ENCODE measurements at regions not wholly inside any gene's neighbourhood (a gene's known extent, or its start where the extent isn't known, plus 50 kb on each side); places are given as distances from the start of the nearest gene placed in this dataset.
"Not testable (repeated sequence)": the region's sequence is repeated elsewhere in the genome, so short reads cannot be mapped to it uniquely, and the experiment has no call there.

DNA sequence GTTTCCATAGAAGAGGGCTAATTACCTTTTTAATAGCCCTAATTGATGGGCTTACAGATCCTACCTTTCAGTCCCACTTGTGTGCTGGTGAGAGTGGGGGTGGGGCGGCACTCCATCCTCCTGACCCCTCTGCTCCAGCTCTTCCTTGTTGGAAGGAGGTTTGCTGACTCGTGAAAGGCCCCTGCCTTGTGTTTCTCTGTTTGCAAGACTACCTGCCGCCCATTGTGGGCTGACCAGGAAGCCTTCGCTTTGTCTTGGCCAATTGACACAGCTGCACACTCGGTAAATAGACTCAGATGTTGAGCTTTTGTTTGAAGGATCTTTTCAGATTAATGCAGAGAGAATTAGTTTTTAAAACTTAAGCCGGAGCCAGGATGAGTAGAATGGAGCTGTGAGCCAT, 197.3 kb upstream of the HES1 start:
- no peak for DNase-seq

- no peak for DNase-seq
These were observed 196.4 kb upstream of the HES1 start for GRCh38 chr3:193939527-193939926.

DNA sequence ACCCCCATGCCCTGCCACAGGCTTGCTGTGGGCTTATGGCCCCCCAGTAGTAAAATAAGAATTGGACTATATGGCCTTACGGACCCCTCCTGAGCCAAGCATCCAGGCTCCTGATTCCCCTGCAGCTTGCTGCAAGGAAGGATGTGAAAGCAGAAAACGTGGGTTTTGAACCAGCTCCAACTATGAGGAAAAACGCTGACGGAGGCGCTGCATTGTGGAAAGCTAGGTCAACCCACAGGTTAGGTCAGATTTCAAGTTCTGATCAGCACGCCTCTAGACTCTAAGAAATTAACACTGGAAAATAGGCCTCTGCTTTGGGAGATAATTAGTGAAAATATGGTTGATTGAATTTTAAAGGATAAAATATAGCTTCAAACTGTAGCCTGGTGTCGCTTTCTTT, 195.4 kb upstream of the HES1 start:
- no peak for DNase-seq

- no peak for DNase-seq
These were observed 194.5 kb upstream of the HES1 start for GRCh38 chr3:193941486-193941885.

DNA sequence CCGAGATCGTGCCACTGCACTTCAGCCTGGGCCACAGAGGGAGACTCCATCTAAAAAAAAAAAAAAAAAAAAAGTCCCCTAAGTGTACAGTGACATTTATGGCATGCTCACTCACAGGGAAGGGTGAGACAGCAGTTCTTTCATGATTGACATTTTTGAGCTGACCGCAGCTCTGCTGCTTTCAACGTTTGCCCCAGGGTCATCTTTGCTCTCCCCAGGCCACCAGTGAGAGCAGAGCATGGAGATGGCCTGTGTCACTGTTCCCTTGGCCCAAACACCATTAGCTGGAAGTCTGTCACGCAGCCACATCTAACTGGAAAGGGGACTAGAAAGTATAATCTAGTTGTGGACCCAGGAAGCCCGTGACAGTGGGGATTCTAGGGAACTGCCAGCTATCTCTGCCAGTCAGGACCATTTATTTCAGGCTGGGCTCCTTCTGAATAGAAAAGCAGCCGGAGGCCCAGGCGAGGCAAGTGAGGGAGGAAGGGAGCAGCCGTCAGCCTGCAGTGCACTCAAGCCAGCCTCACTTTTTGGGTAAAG, 193.4 kb upstream of the HES1 start:
- no peak for DNase-seq

DNA sequence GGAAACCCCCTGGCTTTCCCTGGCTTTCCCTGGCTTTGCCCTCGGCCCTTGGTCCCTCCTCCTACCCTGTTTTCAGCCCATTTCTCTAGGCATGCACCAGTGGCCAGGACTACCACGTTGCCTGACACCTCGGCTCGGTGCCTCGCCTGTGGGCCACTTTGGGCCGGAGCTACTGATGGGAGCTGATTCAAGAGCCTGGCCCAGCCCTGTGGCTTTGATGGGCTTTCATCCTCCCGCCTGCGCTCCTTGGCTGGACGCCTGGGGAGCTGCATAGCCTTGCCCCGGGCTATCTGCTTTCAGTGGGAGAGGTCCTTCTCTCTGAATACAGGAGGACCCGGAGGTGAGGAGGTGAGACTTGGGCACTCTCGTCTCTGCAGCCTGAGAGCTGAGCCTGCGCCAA, 192.7 kb upstream of the HES1 start:
- no peak for DNase-seq

- no peak for DNase-seq
These were observed 192.0 kb upstream of the HES1 start for GRCh38 chr3:193943851-193944517.

GRCh38 chr3:193944518-193944884, 191.4 kb upstream of the HES1 start:
- no peak for DNase-seq

DNA sequence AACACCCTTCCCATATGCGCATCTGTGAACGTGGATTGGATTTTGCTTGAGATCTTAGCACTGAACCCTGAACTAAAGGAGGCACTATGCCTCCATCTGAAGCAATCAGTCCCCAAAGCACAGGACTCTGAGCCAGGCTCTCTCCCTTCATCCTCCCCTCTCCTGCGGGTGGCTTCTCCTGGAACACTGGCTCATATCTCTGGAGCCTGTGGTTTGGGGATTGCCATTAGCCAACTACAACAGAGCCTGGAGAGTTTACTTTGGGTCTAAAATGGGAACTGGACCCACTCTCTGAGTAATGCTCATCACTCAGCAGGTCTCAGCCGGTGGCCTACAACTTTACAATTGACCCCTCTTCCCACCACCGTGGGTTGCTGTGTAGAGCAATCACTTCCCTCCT, 190.8 kb upstream of the HES1 start:
- no peak for DNase-seq

- no peak for DNase-seq
These were observed 189.0 kb upstream of the HES1 start for GRCh38 chr3:193946945-193947344.

DNA sequence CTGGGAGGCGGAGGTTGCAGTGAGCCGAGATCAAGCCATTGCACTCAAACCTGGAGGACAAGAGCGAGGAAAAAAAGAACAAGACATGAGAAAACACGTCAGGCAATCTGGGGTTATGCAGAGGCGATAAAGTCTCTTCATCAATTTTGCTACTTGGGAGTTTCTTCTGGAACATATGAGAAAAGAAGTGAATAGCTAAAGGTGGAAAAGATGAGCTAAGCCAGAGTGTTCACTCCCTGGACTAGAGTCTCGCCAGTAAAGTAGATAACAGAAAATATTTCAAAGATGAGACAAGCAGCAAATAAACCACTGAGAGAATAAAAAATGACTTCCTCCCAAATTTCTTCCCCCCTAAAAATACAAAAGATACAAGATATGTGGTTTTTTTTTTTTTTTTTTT, 188.4 kb upstream of the HES1 start:
- DNase-seq, result no peak

- DNase-seq, result no peak
These were observed 187.5 kb upstream of the HES1 start for GRCh38 chr3:193948459-193948858.

GRCh38 chr3:193951859-193952258, 184.1 kb upstream of the HES1 start:
- no peak for DNase-seq

DNA sequence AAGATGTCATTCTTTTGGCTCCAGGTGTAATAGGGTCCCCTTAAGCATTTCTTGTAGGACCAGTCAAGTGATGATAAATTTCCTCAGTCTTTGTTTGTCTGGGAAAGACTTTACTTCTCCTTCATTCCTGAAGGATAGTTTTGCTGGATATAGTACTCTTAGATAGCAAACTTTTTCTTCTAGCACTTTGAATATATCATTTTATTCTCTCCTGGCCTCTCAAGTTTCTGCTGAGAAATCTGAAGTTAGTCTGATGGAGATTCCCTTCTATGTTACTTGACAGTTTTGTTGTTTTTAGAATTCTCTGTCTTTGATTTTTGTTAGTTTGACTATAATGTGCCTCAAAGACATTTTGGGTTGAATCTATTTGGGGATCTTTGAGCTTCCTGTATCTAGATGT, 181.2 kb upstream of the HES1 start:
- no peak for DNase-seq

- no peak for DNase-seq
These were observed 180.2 kb upstream of the HES1 start for GRCh38 chr3:193955719-193956118.

- DNase-seq, result no peak
These were observed 176.1 kb upstream of the HES1 start for GRCh38 chr3:193959861-193960260.

GRCh38 chr3:193960487-193961274, 175.3 kb upstream of the HES1 start:
- no peak for DNase-seq

GRCh38 chr3:193962986-193963685, 172.8 kb upstream of the HES1 start:
- no peak for DNase-seq

GRCh38 chr3:193963808-193964516, 172.0 kb upstream of the HES1 start:
- no peak for DNase-seq

DNA sequence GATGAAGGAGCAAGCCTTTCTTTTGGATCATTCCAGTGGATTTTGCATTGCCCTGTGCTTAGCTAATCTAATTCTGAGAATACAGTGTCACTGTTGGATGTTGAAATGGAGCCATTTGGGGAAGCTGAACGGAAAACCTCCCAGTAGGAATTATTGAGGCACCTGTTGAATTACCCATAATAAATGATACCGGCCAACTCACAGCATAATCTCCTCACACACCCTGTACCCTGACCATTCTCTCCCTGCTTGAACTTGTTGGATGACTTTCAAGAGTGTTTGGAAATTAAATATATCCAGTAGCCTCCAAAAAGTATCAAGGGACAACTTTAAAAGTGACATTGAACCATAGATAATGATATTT, 171.4 kb upstream of the HES1 start:
- DNase-seq, result no peak

DNA sequence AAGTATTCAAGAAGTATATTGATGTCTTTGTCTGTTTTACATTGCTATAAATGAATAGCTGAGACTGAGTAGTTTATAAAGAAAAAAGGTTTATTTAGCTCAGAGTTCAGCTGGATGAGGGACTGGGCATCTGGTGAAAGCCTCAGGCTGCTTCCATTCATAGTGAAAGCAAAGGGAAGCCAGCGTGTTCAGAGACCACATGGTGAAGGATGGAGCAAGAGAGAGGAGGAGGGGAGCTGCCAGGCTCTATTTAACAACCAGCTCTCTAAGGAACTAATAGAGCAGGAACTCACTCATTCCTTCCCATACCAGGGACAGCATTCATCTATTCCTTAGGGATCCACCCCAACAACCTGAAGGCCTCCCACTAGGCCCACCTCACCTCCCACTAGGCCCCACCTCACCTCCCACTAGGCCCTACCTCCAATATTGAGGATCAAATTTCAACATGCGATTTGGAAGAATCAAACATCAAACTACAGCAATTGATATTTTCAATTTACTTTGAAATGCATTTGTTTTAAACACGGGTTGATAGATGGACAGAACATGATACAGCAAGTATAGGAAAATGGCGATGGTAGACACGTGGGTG, 167.5 kb upstream of the HES1 start:
- no peak for DNase-seq

DNA sequence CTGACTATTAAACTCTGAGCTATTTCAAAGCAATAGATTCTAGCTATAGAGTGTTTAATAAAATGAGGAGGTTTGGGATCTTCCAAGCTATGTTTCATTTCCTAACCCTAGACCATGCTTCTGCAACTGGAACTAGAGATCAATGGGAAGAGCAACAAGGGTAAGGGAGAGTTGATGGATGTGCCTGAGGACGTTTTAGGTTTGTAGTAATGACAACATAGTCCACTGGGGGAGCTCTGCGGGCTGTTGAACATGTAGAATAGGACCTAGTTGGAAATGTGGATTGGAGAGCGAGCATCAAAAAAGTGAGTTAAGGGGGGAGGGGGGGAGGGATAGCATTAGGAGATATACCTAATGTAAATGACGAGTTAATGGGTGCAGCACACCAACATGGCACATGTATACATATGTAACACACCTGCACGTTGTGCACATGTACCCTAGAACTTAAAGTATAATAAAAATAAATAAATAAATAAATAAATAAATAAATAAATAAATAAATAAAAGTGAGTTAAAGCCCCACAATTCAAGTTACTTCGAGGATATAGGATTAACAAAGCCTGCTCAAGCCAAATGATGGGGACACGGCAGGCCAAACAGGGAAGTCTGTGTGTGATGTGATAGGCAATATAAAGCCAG, 165.7 kb upstream of the HES1 start:
- DNase-seq, result not testable (repeated sequence)
